GM18498 (cell line): ENCODE measurements at regions not wholly inside any gene's neighbourhood (a gene's known extent, or its start where the extent isn't known, plus 50 kb on each side); places are given as distances from the start of the nearest gene placed in this dataset.
"Not testable (repeated sequence)": the region's sequence is repeated elsewhere in the genome, so short reads cannot be mapped to it uniquely, and the experiment has no call there.

ENCODE experiments used
- ATAC-seq: cut with Tn5 transposase; IDR thresholded peaks from one replicate; pipeline ENCODE4 v1.9.1; 2021; ENCODE audit warnings: mild to moderate bottlenecking, moderate library complexity; ENCODE audit not compliant: unreplicated experiment

- ATAC-seq = not testable (repeated sequence)
Measured at GRCh38 chr15:22303112-22303511, 155.6 kb upstream of the GOLGA6L22 start.
